GM12875 (cell line): ENCODE measurements at regions not wholly inside any gene's neighbourhood (a gene's known extent, or its start where the extent isn't known, plus 50 kb on each side); places are given as distances from the start of the nearest gene placed in this dataset.

Experiments used
- H3K4me3 ChIP-seq: one replicate; pipeline ENCODE4 v1.5.1; 2011; ENCODE audit warnings: low read depth, low read length, control low read depth
- CTCF ChIP-seq: IDR thresholded peaks from 2 replicates; pipeline ENCODE4 v1.5.1; 2011; ENCODE audit warnings: low read depth, mild to moderate bottlenecking, control low read depth, inconsistent platforms, low read length, moderate library complexity, borderline replicate concordance; ENCODE audit not compliant: insufficient read depth

- TF ChIP-seq CTCF: no peak
- no peak overlapping the region for H3K4me3 ChIP-seq
Measured at GRCh38 chr6:14506656-14507246, 389.2 kb downstream of the CD83 start.

GRCh38 chr6:14509120-14509519, 391.5 kb downstream of the CD83 start:
- no peak for TF ChIP-seq CTCF
- H3K4me3 ChIP-seq: no peak overlapping the region

GRCh38 chr6:14510038-14510437, 392.5 kb downstream of the CD83 start:
- no peak for TF ChIP-seq CTCF
- no peak overlapping the region for H3K4me3 ChIP-seq

GRCh38 chr6:14511061-14511586, 393.6 kb downstream of the CD83 start:
- TF ChIP-seq CTCF: no peak
- no peak overlapping the region for H3K4me3 ChIP-seq

- TF ChIP-seq CTCF: no peak
- H3K4me3 ChIP-seq: no peak overlapping the region
Measured at GRCh38 chr6:14512246-14512645, 394.7 kb downstream of the CD83 start.

- no peak for TF ChIP-seq CTCF
- no peak overlapping the region for H3K4me3 ChIP-seq
Measured at GRCh38 chr6:14513496-14514393, 396.2 kb downstream of the CD83 start.

GRCh38 chr6:14516956-14517355, 399.4 kb downstream of the CD83 start:
- no peak overlapping the region for H3K4me3 ChIP-seq
- TF ChIP-seq CTCF: no peak
